Sigmoid colon (tissue), 6 donors: ENCODE measurements at regions not wholly inside any gene's neighbourhood (a gene's known extent, or its start where the extent isn't known, plus 50 kb on each side); places are given as distances from the start of the nearest gene placed in this dataset.

ENCODE experiments used
- DNase-seq: peaks from one replicate; pipeline ENCODE4 v3.0.0-alpha.2; 2019
- H3K27ac ChIP-seq, 4 donors: fragments of 200-600 bp; sonication (generic); one replicate each; pipeline ENCODE4 v1.5.1; 2016 to 2019; ENCODE audit warnings: mild to moderate bottlenecking in 1 of 4
- H3K27me3 ChIP-seq, 3 donors: fragments of 200-600 bp; sonication (generic); one replicate each; pipeline ENCODE4 v1.5.1; 2019; ENCODE audit warnings: mild to moderate bottlenecking in 1 of 3
- H3K36me3 ChIP-seq, 4 donors: fragments of 200-600 bp; sonication (generic); one replicate each; pipeline ENCODE4 v1.5.1; 2016 to 2019
- H3K4me1 ChIP-seq, 4 donors: fragments of 200-600 bp; sonication (generic); one replicate each; pipeline ENCODE4 v1.5.1; 2017 to 2019
- H3K4me3 ChIP-seq, 4 donors: fragments of 200-600 bp; sonication (generic); one replicate each; pipeline ENCODE4 v1.5.1; 2017 to 2019; ENCODE audit warnings: mild to moderate bottlenecking in 2 of 4, moderate library complexity in 1 of 4
- H3K9me3 ChIP-seq, 4 donors: fragments of 200-600 bp in 3 of 4; sonication (generic) in 3 of 4; one replicate each; pipeline versions ENCODE4 v1.5.1 to v1.6.1; 2013 to 2019
- EP300 ChIP-seq, 4 donors: sonication (generic); formaldehyde crosslinking; IDR thresholded peaks; one replicate each; pipeline ENCODE4 v1.6.1; 2017; ENCODE audit warnings: antibody characterized with exemption in 4 of 4
- POLR2A ChIP-seq, 2 donors: fragments of 450-650 bp; IDR thresholded peaks; one replicate each; pipeline ENCODE4 v1.6.1; 2016; ENCODE audit warnings: antibody characterized with exemption in 2 of 2, mild to moderate bottlenecking in 2 of 2, moderate library complexity in 2 of 2
- POLR2AphosphoS5 ChIP-seq, 4 donors: sonication (generic); formaldehyde crosslinking; IDR thresholded peaks; one replicate each; pipeline ENCODE4 v1.6.1; 2017; ENCODE audit warnings: antibody characterized with exemption in 4 of 4
- WGBS, 2 donors: extraction: QIAGEN DNeasy Blood & Tissue Kit; methylation state at CpG; one replicate each; pipeline ENCODE4 v1.1.7; 2013; 5-methylcytosine and 5-hydroxymethylcytosine counted together
- intact Hi-C: fragments of 100-400 bp; cut with DNase I; formaldehyde crosslinking; loops from one replicate; pipeline ENCODE4 v1.15.1; 2023
- TF ChIP-seq, protein P1 (sequence below), 4 experiments: fragments of 450-650 bp in 3 of 4; fragments of 200-600 bp in 1 of 4; IDR thresholded peaks; one replicate each; pipeline ENCODE4 v1.5.1; 2016 to 2019; ENCODE audit warnings: antibody characterized with exemption in 4 of 4, mild to moderate bottlenecking in 3 of 4, moderate library complexity in 2 of 4
- donor health status: healthy with polysubstance abuse.
- donor health status: healthy.

DNA sequence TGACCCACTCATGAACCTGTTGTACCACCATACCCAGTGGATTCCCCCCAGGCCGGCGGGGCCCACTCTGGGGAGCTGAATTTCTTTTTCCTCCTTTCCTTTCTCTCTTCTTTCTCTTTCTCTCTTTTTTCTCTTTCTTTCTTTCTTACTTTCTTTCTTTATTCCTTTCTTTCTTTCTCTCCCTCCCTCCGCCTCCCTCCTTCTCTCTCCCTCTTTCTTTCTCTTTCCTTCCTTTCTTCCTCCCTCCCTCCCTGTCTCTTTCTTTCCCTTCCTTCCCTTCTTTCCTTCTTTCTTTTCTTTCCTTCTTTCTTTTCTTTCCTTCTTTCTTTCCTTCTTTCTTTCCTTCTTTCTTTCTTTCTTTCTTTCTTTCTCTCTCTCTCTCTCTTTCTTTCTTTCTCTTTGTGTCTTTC is 327.7 kb downstream of the ZNF536 start:
- no peak for TF ChIP-seq POLR2AphosphoS5 (IDR thresholded peaks at IDR 0.05)
- TF ChIP-seq, protein P1, sequence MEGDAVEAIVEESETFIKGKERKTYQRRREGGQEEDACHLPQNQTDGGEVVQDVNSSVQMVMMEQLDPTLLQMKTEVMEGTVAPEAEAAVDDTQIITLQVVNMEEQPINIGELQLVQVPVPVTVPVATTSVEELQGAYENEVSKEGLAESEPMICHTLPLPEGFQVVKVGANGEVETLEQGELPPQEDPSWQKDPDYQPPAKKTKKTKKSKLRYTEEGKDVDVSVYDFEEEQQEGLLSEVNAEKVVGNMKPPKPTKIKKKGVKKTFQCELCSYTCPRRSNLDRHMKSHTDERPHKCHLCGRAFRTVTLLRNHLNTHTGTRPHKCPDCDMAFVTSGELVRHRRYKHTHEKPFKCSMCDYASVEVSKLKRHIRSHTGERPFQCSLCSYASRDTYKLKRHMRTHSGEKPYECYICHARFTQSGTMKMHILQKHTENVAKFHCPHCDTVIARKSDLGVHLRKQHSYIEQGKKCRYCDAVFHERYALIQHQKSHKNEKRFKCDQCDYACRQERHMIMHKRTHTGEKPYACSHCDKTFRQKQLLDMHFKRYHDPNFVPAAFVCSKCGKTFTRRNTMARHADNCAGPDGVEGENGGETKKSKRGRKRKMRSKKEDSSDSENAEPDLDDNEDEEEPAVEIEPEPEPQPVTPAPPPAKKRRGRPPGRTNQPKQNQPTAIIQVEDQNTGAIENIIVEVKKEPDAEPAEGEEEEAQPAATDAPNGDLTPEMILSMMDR (IDR thresholded peaks at IDR 0.05): no peak
- no peak for TF ChIP-seq POLR2A (IDR thresholded peaks at IDR 0.05)
- no peak for TF ChIP-seq EP300 (IDR thresholded peaks at IDR 0.05)
- 93% methylated on average over 3 of the region's 3 CpGs for WGBS, 2 donors

DNA sequence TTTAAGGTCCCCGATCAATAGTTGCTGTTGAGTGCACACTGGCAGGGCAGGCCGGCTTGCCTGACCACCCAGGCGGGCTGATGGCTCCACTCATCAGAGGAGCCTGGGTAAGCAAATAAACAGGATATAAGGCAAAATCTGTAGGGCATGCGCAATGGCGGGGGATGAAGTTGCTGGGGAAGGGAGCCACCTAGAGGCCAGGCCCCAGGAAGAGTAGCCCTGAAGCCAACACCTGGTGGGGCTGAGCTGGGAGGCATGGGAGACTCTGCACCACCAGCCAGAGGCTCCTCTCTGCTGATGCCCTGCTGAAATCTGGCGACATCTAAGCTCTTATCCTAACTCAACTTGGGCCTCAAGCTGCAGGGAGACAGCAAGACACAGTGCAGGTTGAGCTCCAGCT is 324.3 kb downstream of the ZNF536 start:
- no peaks in the 10 kb centered on the region for H3K9me3 ChIP-seq
- H3K27ac ChIP-seq: no peak overlapping the region
- H3K27me3 ChIP-seq: no peaks in the 10 kb centered on the region
- peak; percentile 50 for DNase-seq
- WGBS, 2 donors: 40 to 51% methylated on average over 6 of the region's 6 CpGs
- TF ChIP-seq EP300 (IDR thresholded peaks at IDR 0.05) (no peak), POLR2AphosphoS5 (IDR thresholded peaks at IDR 0.05) (no peak)
- no peaks in the 10 kb centered on the region for H3K36me3 ChIP-seq
- H3K4me3 ChIP-seq: no peak overlapping the region
- peaks cover 0 to 21% (median 10%) of the 10 kb centered on the region in 4 donors for H3K4me1 ChIP-seq
- intact Hi-C loops: no loop called here

More for the DNA sequence above, 327.7 kb downstream of the ZNF536 start:
- intact Hi-C loops: no loop called here
- H3K4me3 ChIP-seq: no peak overlapping the region
- H3K4me1 ChIP-seq: no peaks in the 10 kb centered on the region
- H3K36me3 ChIP-seq: no peaks in the 10 kb centered on the region
- no peak overlapping the region for H3K27ac ChIP-seq
- DNase-seq: no peak
- no peaks in the 10 kb centered on the region for H3K9me3 ChIP-seq
- H3K27me3 ChIP-seq: no peaks in the 10 kb centered on the region

DNA sequence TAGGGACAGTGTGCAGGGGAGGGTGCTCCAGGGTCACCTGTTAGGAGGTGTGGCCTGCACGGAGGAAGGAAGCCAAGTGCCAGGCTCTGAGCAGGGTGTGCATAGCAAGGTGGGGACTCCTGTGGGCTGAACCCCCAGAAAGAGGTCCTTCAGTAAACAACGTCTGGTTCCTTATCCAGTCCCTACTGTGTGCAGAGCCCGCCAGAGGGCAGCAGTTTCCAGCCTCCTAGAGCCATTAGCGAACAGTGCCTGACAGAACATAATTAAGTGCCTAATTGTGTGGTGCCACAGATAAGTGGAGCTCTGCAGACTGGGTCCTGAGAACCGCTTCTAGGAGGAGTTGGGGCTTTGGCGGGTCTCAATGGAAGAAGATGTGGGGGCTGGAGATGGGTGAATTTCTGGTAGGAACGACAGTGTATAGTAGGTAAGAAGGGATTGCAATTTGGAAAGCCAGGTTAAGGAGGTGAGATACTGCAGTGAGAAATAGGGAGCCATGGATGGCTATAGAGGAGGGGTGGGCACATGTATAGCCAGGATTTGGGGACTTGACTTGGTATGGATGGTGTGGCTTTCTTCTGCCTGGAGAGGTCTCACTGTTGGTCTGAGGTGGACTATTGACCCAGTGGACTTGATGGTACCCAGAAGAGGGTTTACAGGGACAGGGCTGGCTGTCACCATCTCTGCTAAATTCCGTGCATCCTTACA is 323.1 kb downstream of the ZNF536 start:
- Histone ChIP-seq H3K4me3 (no peak overlapping the region), H3K9me3 (no peaks in the 10 kb centered on the region), H3K4me1 (peaks cover 0 to 21% (median 11%) of the 10 kb centered on the region in 4 donors), H3K27ac (no peak overlapping the region), H3K27me3 (no peaks in the 10 kb centered on the region), H3K36me3 (no peaks in the 10 kb centered on the region)
- TF ChIP-seq POLR2AphosphoS5 (IDR thresholded peaks at IDR 0.05) (no peak), EP300 (IDR thresholded peaks at IDR 0.05) (no peak), POLR2A (IDR thresholded peaks at IDR 0.05) (no peak)
- TF ChIP-seq, protein P1 (IDR thresholded peaks at IDR 0.05): no peak
- intact Hi-C loops: no loop called here
- WGBS, 2 donors: 76 to 87% methylated on average over 8 of the region's 8 CpGs
- DNase-seq: peak; percentile 42

DNA sequence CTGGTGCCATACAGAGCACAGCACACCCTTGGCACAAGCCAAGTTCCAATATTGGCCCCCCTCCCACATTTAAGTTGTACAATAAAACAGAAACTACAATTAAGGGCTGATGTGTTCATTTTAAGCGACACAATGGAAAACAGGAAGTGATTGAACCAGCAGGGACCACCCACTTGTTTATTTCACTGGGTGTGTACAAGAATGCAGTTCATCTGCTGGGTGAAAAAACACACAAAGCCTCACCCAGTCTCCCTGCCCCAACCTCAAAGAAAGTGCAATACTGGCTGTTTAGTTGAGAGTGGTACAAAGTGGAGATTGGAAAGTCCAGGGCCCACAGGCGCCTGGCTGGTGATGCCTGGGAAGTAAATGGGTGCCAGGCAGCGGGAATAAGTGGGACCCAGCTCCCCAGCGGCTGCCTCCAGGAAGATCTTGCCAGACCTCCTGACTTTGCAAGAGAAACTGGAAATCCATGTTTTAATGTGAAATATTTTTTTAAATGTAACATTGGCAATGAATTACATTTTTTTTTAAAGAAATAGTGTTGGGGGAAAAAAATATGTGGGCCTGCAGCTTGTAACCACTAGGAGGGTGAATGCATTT is 322.1 kb downstream of the ZNF536 start:
- 55 to 70% methylated on average over 4 of the region's 4 CpGs for WGBS, 2 donors
- H3K36me3 ChIP-seq: no peaks in the 10 kb centered on the region
- no peaks in the 10 kb centered on the region for H3K27me3 ChIP-seq
- intact Hi-C loops: no loop called here
- no peak for TF ChIP-seq POLR2AphosphoS5 (IDR thresholded peaks at IDR 0.05)
- no peak overlapping the region for H3K4me3 ChIP-seq
- H3K9me3 ChIP-seq: no peaks in the 10 kb centered on the region
- peaks cover 0 to 21% (median 11%) of the 10 kb centered on the region in 4 donors for H3K4me1 ChIP-seq
- H3K27ac ChIP-seq: no peak overlapping the region
- peak; percentile 47 for DNase-seq

DNA sequence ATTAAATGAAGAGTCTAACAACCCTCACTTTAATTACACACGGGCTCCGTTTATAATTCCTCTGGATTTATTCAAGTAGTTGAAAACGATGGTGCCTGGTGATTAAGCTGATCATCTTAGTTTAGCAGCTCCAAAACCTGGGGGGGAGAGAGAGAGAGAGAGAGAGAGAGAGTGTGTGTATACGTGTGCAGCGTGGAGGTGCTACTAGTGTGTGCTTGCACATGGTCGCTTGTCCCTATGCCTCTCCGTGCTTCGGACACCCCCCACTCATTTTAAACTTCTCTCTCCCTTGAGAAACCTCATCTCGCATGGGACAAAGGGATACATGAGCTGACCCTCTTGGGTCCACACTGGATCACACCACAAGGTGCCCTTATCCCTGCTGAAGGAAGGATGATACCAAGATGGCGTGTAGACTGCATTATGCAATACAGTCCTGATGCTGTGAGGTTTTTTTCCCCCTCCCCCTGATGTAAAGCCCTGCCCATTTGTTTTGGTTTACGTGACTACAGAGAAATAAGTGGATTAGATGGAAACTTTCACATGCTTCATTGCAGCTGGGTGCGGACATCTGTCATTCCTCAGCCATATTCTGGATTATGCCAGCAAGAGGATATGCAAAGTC is 320.8 kb downstream of the ZNF536 start:
- Histone ChIP-seq H3K9me3 (no peaks in the 10 kb centered on the region), H3K36me3 (no peaks in the 10 kb centered on the region), H3K27ac (peak overlapping the region in 3 of 4 donors; percentile 46 to 61 (median 53)), H3K27me3 (no peaks in the 10 kb centered on the region), H3K4me1 (peaks cover 0 to 21% (median 11%) of the 10 kb centered on the region in 4 donors), H3K4me3 (peak overlapping the region in 3 of 4 donors; percentile 32 to 43 (median 42))
- no peak for TF ChIP-seq POLR2AphosphoS5 (IDR thresholded peaks at IDR 0.05)
- no peak for TF ChIP-seq EP300 (IDR thresholded peaks at IDR 0.05)
- TF ChIP-seq, protein P1 (IDR thresholded peaks at IDR 0.05): no peak
- no peak for TF ChIP-seq POLR2A (IDR thresholded peaks at IDR 0.05)
- peak; percentile 32 for DNase-seq
- WGBS, 2 donors: 60% methylated on average over 12 of the region's 12 CpGs
- intact Hi-C loops: no loop called here
